NB4 (cell line): ENCODE measurements at regions not wholly inside any gene's neighbourhood (a gene's known extent, or its start where the extent isn't known, plus 50 kb on each side); places are given as distances from the start of the nearest gene placed in this dataset.

Source experiments
- CTCF ChIP-seq: IDR thresholded peaks from one replicate; pipeline ENCODE4 v1.5.1; 2012; ENCODE audit warnings: low read depth, low read length
- MAX ChIP-seq: IDR thresholded peaks from 2 replicates; pipeline ENCODE4 v1.6.1; 2011; ENCODE audit warnings: low read depth, low read length
- POLR2A ChIP-seq: IDR thresholded peaks from 2 replicates; pipeline ENCODE4 v1.6.1; 2011; ENCODE audit warnings: mild to moderate bottlenecking; ENCODE audit not compliant: insufficient read length; ENCODE audit errors: extremely low read depth

DNA sequence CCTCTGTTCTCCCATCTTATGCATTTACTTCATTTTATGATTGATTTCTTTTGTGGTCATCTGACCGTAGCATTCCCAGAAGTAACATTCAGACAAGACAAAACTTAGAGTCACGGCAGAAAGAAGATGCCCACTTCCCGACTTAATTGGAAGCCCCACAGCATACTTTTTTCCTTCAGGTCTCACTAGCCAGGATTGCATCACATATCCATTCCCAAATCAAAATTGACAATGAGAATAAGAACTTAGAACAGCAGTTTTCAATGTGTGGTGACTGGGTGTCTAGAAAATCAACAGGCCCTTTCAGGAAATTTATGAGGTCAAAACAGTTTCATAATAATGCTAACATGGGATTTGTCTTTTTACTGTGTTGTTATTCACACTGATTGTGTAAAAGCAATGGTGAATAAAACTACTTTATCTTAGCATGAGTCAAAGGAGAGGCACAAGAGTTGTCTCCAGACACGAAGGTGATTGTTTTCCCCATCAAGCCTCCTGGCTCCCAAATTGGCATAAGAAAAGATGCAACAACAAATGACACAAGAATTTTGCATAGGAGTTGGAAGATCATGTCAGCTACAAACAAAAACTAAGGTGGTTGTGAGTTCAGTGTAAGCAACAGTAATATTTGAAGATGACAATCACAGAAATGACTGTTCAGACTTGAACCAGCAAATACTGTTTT is 493.9 kb downstream of the HTR7 start:
- TF ChIP-seq CTCF (no peak), MAX (no peak), POLR2A (no peak)
